Stimulated activated CD8-positive, alpha-beta memory T cell treated with anti-CD3 and anti-CD28 coated beads, Interleukin-4, amount 100 ng/mL, for 24 hours (primary cell): ENCODE measurements at regions not wholly inside any gene's neighbourhood (a gene's known extent, or its start where the extent isn't known, plus 50 kb on each side); places are given as distances from the start of the nearest gene placed in this dataset.
"Not testable (repeated sequence)": the region's sequence is repeated elsewhere in the genome, so short reads cannot be mapped to it uniquely, and the experiment has no call there.

Source experiments
- DNase-seq: peaks from one replicate; pipeline ENCODE4 v3.0.0-alpha.2; 2020; ENCODE audit warnings: low read depth

- no peak for DNase-seq
Measured at GRCh38 chr10:9515922-9516321, 1461.4 kb downstream of the GATA3 start.

DNA sequence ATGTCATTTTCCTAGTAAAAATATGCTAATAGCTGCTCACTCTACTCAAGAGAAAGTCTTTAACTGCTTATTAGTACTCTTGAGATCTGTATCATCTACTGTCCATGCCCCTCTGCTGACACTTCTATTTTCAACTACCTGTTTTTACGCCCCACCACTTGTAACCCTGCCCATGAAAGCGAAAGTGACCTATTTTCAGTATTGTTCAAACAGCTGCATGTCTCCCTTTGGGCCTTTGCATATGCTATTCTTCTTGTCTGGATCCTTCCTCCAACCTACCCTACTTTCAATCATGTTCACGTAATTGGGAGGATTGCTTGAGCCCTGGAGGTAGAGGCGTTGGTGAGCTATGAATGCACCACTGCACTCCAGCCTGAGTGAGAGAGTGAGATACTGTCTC, 1481.3 kb downstream of the GATA3 start:
- no peak for DNase-seq

- no peak for DNase-seq
Measured at GRCh38 chr10:9545073-9545472, 1472.6 kb upstream of the CELF2 start.

- no peak for DNase-seq
Measured at GRCh38 chr10:9547936-9548904, 1469.5 kb upstream of the CELF2 start.

GRCh38 chr10:9550810-9551209, 1466.9 kb upstream of the CELF2 start:
- DNase-seq, result no peak

- DNase-seq, result no peak
Measured at GRCh38 chr10:9554321-9554720, 1463.4 kb upstream of the CELF2 start.

DNA sequence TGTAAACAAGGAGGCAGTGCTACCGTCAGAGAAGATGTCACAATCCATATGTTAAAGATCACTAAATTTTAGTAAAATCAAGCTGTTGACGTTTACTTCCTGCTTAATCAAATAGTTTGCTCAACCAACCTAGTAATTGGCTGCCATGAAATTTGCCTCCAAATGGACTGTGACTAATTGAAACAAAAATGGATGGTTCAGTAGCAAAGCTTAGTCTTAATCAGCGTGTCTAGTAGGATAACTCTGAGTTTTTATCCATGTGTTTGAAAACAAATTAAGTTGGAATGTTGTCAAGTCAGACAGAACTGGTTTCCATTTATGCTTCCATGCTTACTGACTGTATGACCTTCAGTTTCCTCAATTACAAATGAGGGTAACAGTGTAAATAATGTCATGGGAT, 1456.7 kb upstream of the CELF2 start:
- DNase-seq, result no peak

DNA sequence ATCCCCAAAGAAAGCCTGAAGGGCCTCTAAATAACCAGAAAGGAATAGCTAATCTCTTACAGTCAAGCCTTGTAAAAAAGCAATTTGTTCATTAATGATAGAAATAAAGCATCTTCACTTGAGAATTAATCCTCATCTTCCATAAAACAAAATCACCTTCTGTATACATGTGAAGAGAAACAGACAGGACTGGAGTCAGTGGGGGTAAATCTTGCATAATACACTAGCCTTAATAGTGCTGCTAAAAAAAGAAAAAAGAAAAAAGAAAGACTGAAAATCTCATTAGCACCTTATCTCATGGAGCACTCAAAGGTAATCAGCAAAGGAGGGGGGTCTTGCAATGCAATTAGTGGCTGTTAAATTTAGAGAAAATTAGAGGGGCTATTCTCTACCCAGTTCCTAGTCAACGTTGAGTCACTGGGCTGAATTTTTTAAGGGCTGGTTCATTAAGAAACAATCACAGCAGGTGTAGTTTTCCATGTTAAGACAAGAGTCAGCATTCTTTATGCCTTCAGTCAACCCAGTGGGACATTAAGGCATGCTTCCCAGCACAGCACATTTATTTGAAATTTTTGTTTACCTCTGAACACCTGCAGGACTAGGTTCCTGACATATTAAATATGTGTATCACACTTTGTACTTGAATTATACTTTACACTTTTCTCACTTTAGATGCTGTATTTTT, 1455.7 kb upstream of the CELF2 start:
- no peak for DNase-seq

DNA sequence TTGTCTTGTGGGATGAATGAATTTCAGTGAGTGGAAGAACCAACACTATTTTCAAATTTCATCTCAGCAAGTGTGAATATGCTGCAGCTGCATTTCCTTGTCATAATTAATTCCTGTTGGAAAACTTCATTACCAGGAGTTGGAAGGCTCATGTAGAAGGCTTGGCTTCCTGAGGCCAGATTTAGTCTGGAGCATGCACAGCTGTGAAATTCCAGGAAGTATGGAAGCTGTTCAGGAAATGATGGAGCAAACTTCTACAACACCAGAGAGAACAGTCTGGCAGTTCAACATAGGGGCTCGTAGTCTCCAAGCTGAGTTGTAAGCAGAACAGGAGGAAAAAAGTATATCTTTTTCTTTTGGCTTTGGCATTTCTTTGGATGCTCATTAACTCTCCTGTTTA, 1439.9 kb upstream of the CELF2 start:
- no peak for DNase-seq

DNA sequence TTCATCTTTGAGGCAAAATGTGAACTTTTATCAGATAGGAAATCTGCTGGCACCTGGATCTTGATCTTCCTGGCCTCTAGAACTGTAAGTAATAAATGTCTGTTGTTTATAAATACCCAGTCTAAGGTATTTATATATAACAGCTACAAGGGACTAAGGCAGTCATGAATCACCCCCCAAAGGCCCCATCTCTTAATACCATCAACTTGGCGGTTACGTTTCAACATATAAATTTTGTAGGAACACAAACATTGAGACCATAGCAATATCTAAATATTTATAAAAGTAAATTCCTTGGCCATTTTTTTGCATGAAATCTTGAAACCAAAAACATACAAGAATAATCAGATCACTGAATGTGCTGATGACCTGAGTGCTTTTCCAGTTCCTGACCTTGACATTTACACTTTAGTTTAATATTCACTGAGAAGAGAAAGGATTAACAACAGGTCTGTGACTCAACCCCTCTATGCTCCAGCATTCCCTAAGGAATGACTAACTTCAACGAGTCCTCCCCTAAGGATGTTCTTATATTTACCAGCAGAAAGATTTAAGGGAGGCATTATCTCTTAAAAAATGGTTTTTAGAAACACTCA, 1438.5 kb upstream of the CELF2 start:
- no peak for DNase-seq

- DNase-seq, result not testable (repeated sequence)
Measured at GRCh38 chr10:9582803-9583202, 1434.9 kb upstream of the CELF2 start.

GRCh38 chr10:9596368-9596920, 1421.2 kb upstream of the CELF2 start:
- DNase-seq, result no peak

DNA sequence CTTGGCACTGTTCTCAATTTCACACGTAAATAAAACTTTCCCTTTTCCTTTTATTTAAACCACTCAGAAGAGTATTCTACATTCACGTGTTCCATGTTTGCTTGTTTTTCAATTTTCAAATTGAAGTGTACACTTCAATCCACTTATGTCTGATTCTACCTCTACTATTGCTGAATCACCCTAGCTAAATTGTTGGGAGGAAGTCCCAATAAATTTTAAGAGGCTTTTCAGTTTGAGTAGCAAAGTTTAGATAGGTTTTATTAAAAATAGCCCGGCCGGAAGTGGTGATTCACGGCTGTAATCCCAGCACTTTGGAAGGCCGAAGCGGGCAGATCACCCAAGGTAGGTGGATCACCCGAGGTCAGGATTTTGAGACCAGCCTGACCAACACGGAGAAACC, 1414.7 kb upstream of the CELF2 start:
- no peak for DNase-seq

DNA sequence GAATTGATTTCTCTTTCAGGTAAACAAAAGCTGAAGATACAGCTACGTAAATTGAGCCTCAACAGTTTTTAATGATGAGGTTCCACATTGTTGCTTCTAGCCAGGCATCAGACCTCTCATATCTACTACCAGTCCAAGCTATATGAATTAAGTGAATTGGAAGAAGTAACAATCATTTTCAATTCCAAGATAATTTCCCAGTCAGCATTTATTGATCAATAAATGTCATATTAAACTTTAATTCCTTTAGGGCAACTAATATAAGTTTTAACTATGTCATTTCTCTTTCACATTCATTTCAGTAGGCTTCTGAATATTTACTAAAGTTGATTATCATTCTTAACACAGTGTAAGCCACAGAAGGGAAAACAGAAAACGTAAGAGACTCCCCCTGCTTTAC, 1413.7 kb upstream of the CELF2 start:
- DNase-seq, result no peak

GRCh38 chr10:9605231-9605630, 1412.4 kb upstream of the CELF2 start:
- no peak for DNase-seq

DNA sequence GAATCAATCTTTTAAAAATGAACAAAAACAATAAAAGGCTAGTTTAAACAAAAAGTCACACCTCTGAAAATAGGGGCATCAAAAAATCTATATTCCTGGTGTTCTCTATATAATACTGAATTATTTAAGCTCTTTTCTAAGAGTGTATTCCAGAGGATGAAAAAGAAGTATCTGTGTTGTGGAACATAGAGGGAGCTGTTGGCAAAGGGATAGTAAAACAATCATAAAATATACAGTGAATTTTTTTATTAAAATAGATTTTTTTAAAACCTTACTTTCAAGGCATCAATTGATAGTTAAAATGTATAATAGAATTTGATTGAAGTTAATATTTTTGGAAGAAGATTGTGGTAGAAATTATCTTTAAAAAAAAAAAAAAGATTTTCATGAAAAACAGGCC, 1409.1 kb upstream of the CELF2 start:
- no peak for DNase-seq

DNA sequence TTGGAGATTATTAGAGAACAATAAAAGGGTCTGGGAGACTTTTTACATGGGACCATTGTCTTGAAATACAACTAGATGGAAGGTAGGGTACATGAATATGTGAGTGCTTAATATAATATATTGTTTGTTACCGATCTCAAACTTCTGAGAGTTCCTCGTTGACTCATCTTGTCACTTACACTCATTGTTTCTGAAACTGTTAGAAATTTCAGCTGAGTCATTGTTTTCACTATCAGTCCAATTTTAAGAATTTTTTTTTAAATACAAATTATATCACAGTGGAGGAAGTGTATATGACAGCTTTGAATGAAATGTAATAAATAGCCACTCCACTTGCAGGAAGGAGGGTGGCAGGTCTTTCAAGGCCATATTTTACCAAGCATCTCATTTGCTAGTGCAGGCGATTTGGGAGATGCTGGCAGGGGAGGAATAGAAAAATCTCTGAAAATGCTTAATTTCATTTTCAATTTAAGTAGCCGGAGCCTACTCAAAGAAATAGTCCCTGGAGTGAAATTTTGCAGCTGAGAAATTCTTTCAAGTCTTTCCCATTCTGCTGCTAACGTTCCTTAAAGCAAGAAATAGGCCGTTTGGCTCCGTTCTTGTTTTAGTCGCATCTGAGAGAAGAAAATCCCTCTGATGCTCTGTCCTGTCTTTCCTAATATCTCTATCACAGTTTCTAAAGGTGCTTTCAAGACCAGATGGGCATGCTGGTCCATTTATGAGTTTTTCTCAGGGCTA, 1404.2 kb upstream of the CELF2 start:
- no peak for DNase-seq

DNA sequence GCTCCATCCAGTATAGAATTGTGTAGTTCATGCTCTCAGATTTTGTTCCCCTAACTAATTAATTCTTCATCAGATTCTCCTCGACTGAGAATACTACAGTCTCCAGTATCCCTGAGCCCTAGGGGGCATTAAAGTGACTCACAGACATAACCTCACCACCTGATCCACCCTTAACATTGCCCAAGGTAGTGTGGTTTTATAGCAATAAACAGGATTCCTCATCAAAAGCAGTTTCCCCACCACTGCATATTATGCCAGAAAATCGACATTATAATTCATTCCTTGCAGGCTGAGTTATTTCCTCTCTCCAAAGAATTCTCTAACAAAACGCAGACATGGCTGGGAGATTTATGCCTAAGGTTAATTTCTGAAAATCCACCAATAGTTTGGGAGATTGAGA, 1402.5 kb upstream of the CELF2 start:
- DNase-seq, result no peak

GRCh38 chr10:9621216-9621615, 1396.5 kb upstream of the CELF2 start:
- no peak for DNase-seq

- DNase-seq, result no peak
Measured at GRCh38 chr10:9625304-9625703, 1392.4 kb upstream of the CELF2 start.

DNA sequence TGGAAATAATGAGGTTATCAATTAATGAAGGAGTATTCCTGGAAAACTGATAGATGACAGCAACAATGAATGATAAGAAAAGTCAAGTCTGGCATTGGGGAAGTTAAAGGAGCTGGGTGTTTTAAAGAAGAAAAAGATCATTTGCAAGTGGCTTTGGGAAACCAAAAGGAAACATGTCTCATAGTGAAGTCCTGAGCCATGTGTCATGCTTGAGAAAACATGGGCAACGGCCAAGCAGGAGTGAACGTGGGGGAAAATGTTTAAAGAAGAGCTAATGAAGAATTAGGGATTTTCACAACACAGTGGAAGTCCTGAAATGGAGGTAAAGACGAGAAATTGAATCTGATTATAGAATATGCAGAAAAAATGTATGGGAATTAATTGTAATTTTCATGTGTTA, 1383.2 kb upstream of the CELF2 start:
- DNase-seq, result no peak

DNA sequence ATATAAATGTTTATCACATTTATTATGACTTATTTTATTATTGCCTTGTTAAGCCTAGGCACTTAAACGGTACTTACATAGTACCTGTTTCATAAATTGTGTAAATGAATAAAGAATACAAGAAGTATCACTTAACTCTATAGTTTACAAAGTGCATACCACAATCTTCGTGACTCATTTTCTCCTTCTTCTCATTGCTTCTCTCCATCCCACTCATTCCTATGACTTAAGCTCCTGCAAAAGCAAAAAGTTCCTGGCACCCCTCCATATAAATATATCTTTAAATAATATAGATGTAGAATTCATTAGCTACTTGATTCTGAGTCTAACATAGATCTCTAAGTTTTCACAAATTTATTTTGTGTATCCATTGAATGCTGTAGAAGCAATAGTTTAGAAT, 1382.0 kb upstream of the CELF2 start:
- DNase-seq, result no peak
